Myocyte (in vitro differentiated cells): ENCODE measurements at regions not wholly inside any gene's neighbourhood (a gene's known extent, or its start where the extent isn't known, plus 50 kb on each side); places are given as distances from the start of the nearest gene placed in this dataset.
"Not testable (repeated sequence)": the region's sequence is repeated elsewhere in the genome, so short reads cannot be mapped to it uniquely, and the experiment has no call there.

ENCODE experiments used
- DNase-seq: peaks from one replicate; pipeline ENCODE4 v3.0.0-alpha.2; 2012; ENCODE audit warnings: low read depth

- no peak for DNase-seq
These were observed 98.7 kb upstream of the KLHL13 start for GRCh38 chrX:118215346-118215745.

- no peak for DNase-seq
These were observed 99.5 kb upstream of the KLHL13 start for GRCh38 chrX:118216087-118216486.

GRCh38 chrX:118216509-118216908 is 99.9 kb upstream of the KLHL13 start:
- no peak for DNase-seq

- DNase-seq: no peak
These were observed 101.5 kb upstream of the KLHL13 start for GRCh38 chrX:118218079-118218478.

- no peak for DNase-seq
These were observed 102.3 kb upstream of the KLHL13 start for GRCh38 chrX:118218940-118219339.

GRCh38 chrX:118219866-118220265 is 103.3 kb upstream of the KLHL13 start:
- no peak for DNase-seq

GRCh38 chrX:118220509-118220908 is 103.9 kb upstream of the KLHL13 start:
- no peak for DNase-seq

GRCh38 chrX:118221270-118221669 is 104.7 kb upstream of the KLHL13 start:
- no peak for DNase-seq

GRCh38 chrX:118221733-118222132 is 105.1 kb upstream of the KLHL13 start:
- DNase-seq: no peak

GRCh38 chrX:118222421-118222820 is 105.8 kb upstream of the KLHL13 start:
- no peak for DNase-seq

- DNase-seq: peak; percentile 12
These were observed 109.3 kb upstream of the KLHL13 start for GRCh38 chrX:118225711-118226428.

GRCh38 chrX:118228041-118228440 is 111.4 kb upstream of the KLHL13 start:
- DNase-seq: no peak

GRCh38 chrX:118228456-118228855 is 111.8 kb upstream of the KLHL13 start:
- DNase-seq: no peak

GRCh38 chrX:118231464-118231863 is 114.4 kb upstream of the WDR44 start:
- peak; percentile 5 for DNase-seq

- DNase-seq: peak; percentile 18
These were observed 106.6 kb upstream of the WDR44 start for GRCh38 chrX:118239178-118239870.

GRCh38 chrX:118239913-118240698 is 105.8 kb upstream of the WDR44 start:
- DNase-seq: peak; percentile 22

- DNase-seq: not testable (repeated sequence)
These were observed 98.9 kb upstream of the WDR44 start for GRCh38 chrX:118246961-118247360.

GRCh38 chrX:118249146-118249545 is 96.8 kb upstream of the WDR44 start:
- DNase-seq: no peak

GRCh38 chrX:118250445-118250844 is 95.5 kb upstream of the WDR44 start:
- DNase-seq: no peak

- DNase-seq: peak; percentile 6
These were observed 94.6 kb upstream of the WDR44 start for GRCh38 chrX:118251271-118251670.

- no peak for DNase-seq
These were observed 92.9 kb upstream of the WDR44 start for GRCh38 chrX:118252967-118253366.

GRCh38 chrX:118254611-118255010 is 91.3 kb upstream of the WDR44 start:
- DNase-seq: peak; percentile 33
